H7 (cell line): ENCODE measurements at regions not wholly inside any gene's neighbourhood (a gene's known extent, or its start where the extent isn't known, plus 50 kb on each side); places are given as distances from the start of the nearest gene placed in this dataset.
A peak's percentile ranks its signal among the peaks of the same experiment; 100 is the strongest.
"Not testable (repeated sequence)": the region's sequence is repeated elsewhere in the genome, so short reads cannot be mapped to it uniquely, and the experiment has no call there.

Experiments used
- DNase-seq: peaks from one replicate; pipeline ENCODE4 v3.0.0; 2012
- H3K27me3 ChIP-seq: 2 replicates; pipeline ENCODE4 v1.6.0; 2011; ENCODE audit warnings: mild to moderate bottlenecking, low read length; ENCODE audit not compliant: control insufficient read depth, insufficient read depth
- H3K36me3 ChIP-seq: replicated peaks from 2 replicates; pipeline ENCODE4 v1.5.1; 2011; ENCODE audit warnings: low read length; ENCODE audit not compliant: control insufficient read depth, insufficient read depth
- H3K4me3 ChIP-seq: 2 replicates; pipeline ENCODE4 v1.5.1; 2011; ENCODE audit warnings: low read depth, mild to moderate bottlenecking, control low read depth, low read length, moderate library complexity; ENCODE audit not compliant: insufficient read depth

GRCh38 chr4:66182636-66183035, 512.3 kb upstream of the EPHA5 start:
- DNase-seq, result no peak
- no peaks in the 10 kb centered on the region for H3K36me3 ChIP-seq
- H3K27me3 ChIP-seq, result no peaks in the 10 kb centered on the region
- H3K4me3 ChIP-seq, result no peak overlapping the region

GRCh38 chr4:66178906-66179305, 508.6 kb upstream of the EPHA5 start:
- Histone ChIP-seq H3K36me3 (no peaks in the 10 kb centered on the region), H3K4me3 (no peak overlapping the region), H3K27me3 (no peaks in the 10 kb centered on the region)
- DNase-seq, result peak; percentile 15

GRCh38 chr4:66169341-66169740, 499.1 kb upstream of the EPHA5 start:
- Histone ChIP-seq H3K4me3 (no peak overlapping the region), H3K36me3 (no peaks in the 10 kb centered on the region), H3K27me3 (no peaks in the 10 kb centered on the region)
- DNase-seq, result peak; percentile 21

GRCh38 chr4:66164869-66165268, 494.6 kb upstream of the EPHA5 start:
- H3K27me3 ChIP-seq, result no peaks in the 10 kb centered on the region
- no peak for DNase-seq
- no peaks in the 10 kb centered on the region for H3K36me3 ChIP-seq
- no peak overlapping the region for H3K4me3 ChIP-seq

GRCh38 chr4:66160606-66161005, 490.3 kb upstream of the EPHA5 start:
- Histone ChIP-seq H3K36me3 (no peaks in the 10 kb centered on the region), H3K27me3 (no peaks in the 10 kb centered on the region), H3K4me3 (no peak overlapping the region)
- no peak for DNase-seq

GRCh38 chr4:66157594-66157993, 487.3 kb upstream of the EPHA5 start:
- no peak for DNase-seq
- Histone ChIP-seq H3K4me3 (no peak overlapping the region), H3K36me3 (no peaks in the 10 kb centered on the region), H3K27me3 (no peaks in the 10 kb centered on the region)

- H3K27me3 ChIP-seq, result no peaks in the 10 kb centered on the region
- DNase-seq, result no peak
- H3K4me3 ChIP-seq, result no peak overlapping the region
- no peaks in the 10 kb centered on the region for H3K36me3 ChIP-seq
Measured at GRCh38 chr4:66130042-66130441, 459.8 kb upstream of the EPHA5 start.

- Histone ChIP-seq H3K4me3 (no peak overlapping the region), H3K36me3 (no peaks in the 10 kb centered on the region), H3K27me3 (no peaks in the 10 kb centered on the region)
- no peak for DNase-seq
Measured at GRCh38 chr4:66123831-66124413, 453.6 kb upstream of the EPHA5 start.

- H3K4me3 ChIP-seq, result no peak overlapping the region
- H3K27me3 ChIP-seq, result no peaks in the 10 kb centered on the region
- DNase-seq, result no peak
Measured at GRCh38 chr4:66123190-66123589, 452.9 kb upstream of the EPHA5 start.

GRCh38 chr4:66115231-66115630, 444.9 kb upstream of the EPHA5 start:
- H3K27me3 ChIP-seq, H3K4me3 ChIP-seq, H3K36me3 ChIP-seq, DNase-seq: not testable (repeated sequence)

More at GRCh38 chr4:66123190-66123589, 452.9 kb upstream of the EPHA5 start:
- H3K36me3 ChIP-seq, result no peaks in the 10 kb centered on the region

- Histone ChIP-seq H3K4me3 (no peak overlapping the region), H3K36me3 (no peaks in the 10 kb centered on the region), H3K27me3 (no peaks in the 10 kb centered on the region)
- no peak for DNase-seq
Measured at GRCh38 chr4:66108898-66109297, 438.6 kb upstream of the EPHA5 start.

- DNase-seq, result no peak
- Histone ChIP-seq H3K36me3 (no peaks in the 10 kb centered on the region), H3K27me3 (no peaks in the 10 kb centered on the region), H3K4me3 (no peak overlapping the region)
Measured at GRCh38 chr4:66097218-66097617, 426.9 kb upstream of the EPHA5 start.

GRCh38 chr4:66095065-66095464, 424.8 kb upstream of the EPHA5 start:
- no peaks in the 10 kb centered on the region for H3K36me3 ChIP-seq
- H3K27me3 ChIP-seq, result no peaks in the 10 kb centered on the region
- no peak for DNase-seq
- H3K4me3 ChIP-seq, result no peak overlapping the region

GRCh38 chr4:66094070-66094469, 423.8 kb upstream of the EPHA5 start:
- H3K4me3 ChIP-seq, result no peak overlapping the region
- no peaks in the 10 kb centered on the region for H3K36me3 ChIP-seq
- H3K27me3 ChIP-seq, result no peaks in the 10 kb centered on the region
- no peak for DNase-seq

- no peaks in the 10 kb centered on the region for H3K36me3 ChIP-seq
- DNase-seq, result no peak
- H3K27me3 ChIP-seq, result no peaks in the 10 kb centered on the region
- H3K4me3 ChIP-seq, result no peak overlapping the region
Measured at GRCh38 chr4:66091786-66092185, 421.5 kb upstream of the EPHA5 start.

GRCh38 chr4:66073961-66074360, 403.7 kb upstream of the EPHA5 start:
- DNase-seq, result no peak
- H3K4me3 ChIP-seq, result no peak overlapping the region
- H3K36me3 ChIP-seq, result no peaks in the 10 kb centered on the region
- no peaks in the 10 kb centered on the region for H3K27me3 ChIP-seq
